NCI-H2081 treated with DMSO at 0.1 percent for 48 hours (cell line): ENCODE measurements at regions not wholly inside any gene's neighbourhood (a gene's known extent, or its start where the extent isn't known, plus 50 kb on each side); places are given as distances from the start of the nearest gene placed in this dataset.
"Not testable (repeated sequence)": the region's sequence is repeated elsewhere in the genome, so short reads cannot be mapped to it uniquely, and the experiment has no call there.

Experiments used
- DNase-seq: peaks from one replicate; lab custom pipeline; 2025; lab: John Stamatoyannopoulos, UW

- no peak for DNase-seq
Observed at GRCh38 chr6:140318408-140318807, 944.0 kb upstream of the CITED2 start.

- DNase-seq, result no peak
Observed at GRCh38 chr6:140317950-140318349, 943.5 kb upstream of the CITED2 start.

GRCh38 chr6:140316966-140317365 lies 942.5 kb upstream of the CITED2 start:
- no peak for DNase-seq

GRCh38 chr6:140314682-140315081 lies 940.2 kb upstream of the CITED2 start:
- no peak for DNase-seq

- DNase-seq, result no peak
Observed at GRCh38 chr6:140311146-140311545, 936.7 kb upstream of the CITED2 start.

- DNase-seq, result no peak
Observed at GRCh38 chr6:140303218-140303949, 928.9 kb upstream of the CITED2 start.

- no peak for DNase-seq
Observed at GRCh38 chr6:140300331-140300730, 925.9 kb upstream of the CITED2 start.

- DNase-seq, result no peak
Observed at GRCh38 chr6:140289186-140289585, 914.7 kb upstream of the CITED2 start.

- DNase-seq, result no peak
Observed at GRCh38 chr6:140285998-140286690, 911.7 kb upstream of the CITED2 start.

- no peak for DNase-seq
Observed at GRCh38 chr6:140285471-140285870, 911.0 kb upstream of the CITED2 start.

- no peak for DNase-seq
Observed at GRCh38 chr6:140284871-140285270, 910.4 kb upstream of the CITED2 start.

- DNase-seq, result no peak
Observed at GRCh38 chr6:140283197-140283596, 908.7 kb upstream of the CITED2 start.

- no peak for DNase-seq
Observed at GRCh38 chr6:140281767-140282166, 907.3 kb upstream of the CITED2 start.

GRCh38 chr6:140281236-140281635 lies 906.8 kb upstream of the CITED2 start:
- DNase-seq, result no peak

GRCh38 chr6:140276719-140277118 lies 902.3 kb upstream of the CITED2 start:
- no peak for DNase-seq

GRCh38 chr6:140276133-140276532 lies 901.7 kb upstream of the CITED2 start:
- no peak for DNase-seq

- DNase-seq, result no peak
Observed at GRCh38 chr6:140275725-140276124, 901.3 kb upstream of the CITED2 start.

- no peak for DNase-seq
Observed at GRCh38 chr6:140274548-140274947, 900.1 kb upstream of the CITED2 start.

- no peak for DNase-seq
Observed at GRCh38 chr6:140271759-140272377, 897.4 kb upstream of the CITED2 start.

- DNase-seq, result no peak
Observed at GRCh38 chr6:140269591-140270165, 895.2 kb upstream of the CITED2 start.

- no peak for DNase-seq
Observed at GRCh38 chr6:140264431-140264830, 890.0 kb upstream of the CITED2 start.

- DNase-seq, result not testable (repeated sequence)
Observed at GRCh38 chr6:140258302-140258701, 883.9 kb upstream of the CITED2 start.

- DNase-seq, result no peak
Observed at GRCh38 chr6:140256248-140256647, 881.8 kb upstream of the CITED2 start.
